RWPE1 (cell line): ENCODE measurements at regions not wholly inside any gene's neighbourhood (a gene's known extent, or its start where the extent isn't known, plus 50 kb on each side); places are given as distances from the start of the nearest gene placed in this dataset.

Source experiments
- CTCF ChIA-PET: fragments of 350-600 bp; sonication (Branson Sonifier 250); formaldehyde crosslinking; extraction: SDS; loops from one replicate; lab custom pipeline; 2021; lab: Yijun Ruan, JAX
- POLR2A ChIA-PET: fragments of 400-600 bp; formaldehyde crosslinking; extraction: SDS; loops from one replicate; lab custom pipeline; 2020; ENCODE audit warnings: antibody characterized with exemption; ENCODE audit not compliant: low non-redundant PET; lab: Yijun Ruan, JAX
- DNase-seq: peaks from one replicate; pipeline ENCODE4 v3.0.0; 2012; ENCODE audit warnings: low spot score
- H3K27ac ChIP-seq: fragments of 450-650 bp; 2 replicates; pipeline ENCODE4 v1.5.1; 2017
- CTCF ChIP-seq: fragments of 450-650 bp; conservative IDR thresholded peaks from 2 replicates; pipeline ENCODE4 v1.5.1; 2017; ENCODE audit warnings: low read depth, mild to moderate bottlenecking

- TF ChIP-seq CTCF, result no peak
- POLR2A ChIA-PET, result no interaction called here
- DNase-seq, result no peak
- CTCF ChIA-PET, result no interaction called here
- no peak overlapping the region for H3K27ac ChIP-seq
These were observed 307.8 kb downstream of the C11orf87 start for GRCh38 chr11:109729761-109730160.

- no peak overlapping the region for H3K27ac ChIP-seq
- ChIA-PET CTCF (interaction anchor here (0.6 kb wide), 1 partner anchor 800 kb away, joined by 3 read pairs; no protein-coding TSS in a partner anchor), POLR2A (no interaction called here)
- no peak for DNase-seq
- no peak for TF ChIP-seq CTCF
These were observed 308.7 kb downstream of the C11orf87 start for GRCh38 chr11:109730669-109731068.

GRCh38 chr11:109731451-109731850 is 309.5 kb downstream of the C11orf87 start:
- no peak for TF ChIP-seq CTCF
- no peak for DNase-seq
- CTCF ChIA-PET, result interaction anchor here (0.7 kb wide), 1 partner anchor 9 kb away, joined by 4 read pairs; no protein-coding TSS in a partner anchor
- no peak overlapping the region for H3K27ac ChIP-seq
- POLR2A ChIA-PET, result no interaction called here

- CTCF ChIA-PET, result interaction anchor here (0.6 kb wide), 1 partner anchor 346 kb away, joined by 4 read pairs; no protein-coding TSS in a partner anchor
These were observed 311.3 kb downstream of the C11orf87 start for GRCh38 chr11:109733245-109733644.

GRCh38 chr11:109734566-109734965 is 312.6 kb downstream of the C11orf87 start:
- CTCF ChIA-PET, result no interaction called here
- TF ChIP-seq CTCF, result no peak
- no peak for DNase-seq

More at GRCh38 chr11:109733245-109733644, 311.3 kb downstream of the C11orf87 start:
- no peak overlapping the region for H3K27ac ChIP-seq
- DNase-seq, result peak; percentile 34
- POLR2A ChIA-PET, result no interaction called here
- no peak for TF ChIP-seq CTCF

GRCh38 chr11:109735128-109735527 is 313.1 kb downstream of the C11orf87 start:
- POLR2A ChIA-PET, result no interaction called here
- no peak overlapping the region for H3K27ac ChIP-seq

More at GRCh38 chr11:109734566-109734965, 312.6 kb downstream of the C11orf87 start:
- POLR2A ChIA-PET, result no interaction called here
- no peak overlapping the region for H3K27ac ChIP-seq

More at GRCh38 chr11:109735128-109735527, 313.1 kb downstream of the C11orf87 start:
- no peak for DNase-seq
- CTCF ChIA-PET, result no interaction called here
- TF ChIP-seq CTCF, result no peak
